ENCODE measurements at regions not wholly inside any gene's neighbourhood (a gene's known extent, or its start where the extent isn't known, plus 50 kb on each side); places are given as distances from the start of the nearest gene placed in this dataset.

GRCh38 chr2:538646-539045 lies 138.6 kb downstream of the TMEM18 start:
- peaks cover 45% of the 10 kb centered on the region for H3K27me3 Mint-ChIP-seq
- peaks cover 8% of the 10 kb centered on the region for H3K9me3 ChIP-seq (ENCODE audit: control insufficient read depth, low read length, poor library complexity, severe bottlenecking)
- H3K36me3 Mint-ChIP-seq (ENCODE audit: low read depth), result peaks cover 2% of the 10 kb centered on the region
- no peak overlapping the region for H3K4me3 Mint-ChIP-seq
- no peak overlapping the region for H3K27ac Mint-ChIP-seq
- ATAC-seq (no peak), DNase-seq (no peak)
- H3K4me1 Mint-ChIP-seq, result peaks cover 3% of the 10 kb centered on the region

- peaks cover 8% of the 10 kb centered on the region for H3K9me3 ChIP-seq (ENCODE audit: control insufficient read depth, low read length, poor library complexity, severe bottlenecking)
- DNase-seq, result no peak
- H3K27me3 Mint-ChIP-seq, result peaks cover 40% of the 10 kb centered on the region
- H3K4me1 Mint-ChIP-seq, result no peaks in the 10 kb centered on the region
- no peak overlapping the region for H3K4me3 Mint-ChIP-seq
- no peak overlapping the region for H3K27ac Mint-ChIP-seq
- no peak for ATAC-seq
- peaks cover 2% of the 10 kb centered on the region for H3K36me3 Mint-ChIP-seq (ENCODE audit: low read depth)
Observed at GRCh38 chr2:535222-535621, 142.0 kb downstream of the TMEM18 start.

- DNase-seq (no peak), ATAC-seq (no peak)
- H3K9me3 ChIP-seq (ENCODE audit: control insufficient read depth, low read length, poor library complexity, severe bottlenecking), result peaks cover 3% of the 10 kb centered on the region
- peaks cover 19% of the 10 kb centered on the region for H3K27me3 Mint-ChIP-seq
- no peaks in the 10 kb centered on the region for H3K4me1 Mint-ChIP-seq
- peaks cover 2% of the 10 kb centered on the region for H3K36me3 Mint-ChIP-seq (ENCODE audit: low read depth)
- H3K27ac Mint-ChIP-seq, result no peak overlapping the region
- H3K4me3 Mint-ChIP-seq, result no peak overlapping the region
Observed at GRCh38 chr2:529852-530251, 147.4 kb downstream of the TMEM18 start.

- Mint-ChIP-seq H3K27ac (no peak overlapping the region), H3K4me1 (no peaks in the 10 kb centered on the region), H3K27me3 (peaks cover 19% of the 10 kb centered on the region), H3K36me3 (ENCODE audit: low read depth) (peaks cover 2% of the 10 kb centered on the region), H3K4me3 (no peak overlapping the region)
- no peak for DNase-seq
- peak; percentile 59 for ATAC-seq
- peaks cover 3% of the 10 kb centered on the region for H3K9me3 ChIP-seq (ENCODE audit: control insufficient read depth, low read length, poor library complexity, severe bottlenecking)
Observed at GRCh38 chr2:529424-529823, 147.8 kb downstream of the TMEM18 start.

- Mint-ChIP-seq H3K36me3 (ENCODE audit: low read depth) (peaks cover 5% of the 10 kb centered on the region), H3K27me3 (peaks cover 22% of the 10 kb centered on the region), H3K4me3 (no peak overlapping the region), H3K27ac (no peak overlapping the region), H3K4me1 (no peaks in the 10 kb centered on the region)
- peaks cover 1% of the 10 kb centered on the region for H3K9me3 ChIP-seq (ENCODE audit: control insufficient read depth, low read length, poor library complexity, severe bottlenecking)
- no peak for ATAC-seq
- DNase-seq, result no peak
Observed at GRCh38 chr2:527581-527980, 149.6 kb downstream of the TMEM18 start.

GRCh38 chr2:526918-527317 lies 150.3 kb downstream of the TMEM18 start:
- DNase-seq, result no peak
- Mint-ChIP-seq H3K4me1 (no peaks in the 10 kb centered on the region), H3K36me3 (ENCODE audit: low read depth) (peaks cover 5% of the 10 kb centered on the region), H3K27ac (no peak overlapping the region), H3K4me3 (no peak overlapping the region), H3K27me3 (peaks cover 23% of the 10 kb centered on the region)
- no peaks in the 10 kb centered on the region for H3K9me3 ChIP-seq (ENCODE audit: control insufficient read depth, low read length, poor library complexity, severe bottlenecking)
- no peak for ATAC-seq

GRCh38 chr2:525611-526010 lies 151.6 kb downstream of the TMEM18 start:
- H3K36me3 Mint-ChIP-seq (ENCODE audit: low read depth), result peaks cover 5% of the 10 kb centered on the region
- H3K4me1 Mint-ChIP-seq, result no peaks in the 10 kb centered on the region
- no peak overlapping the region for H3K27ac Mint-ChIP-seq
- H3K9me3 ChIP-seq (ENCODE audit: control insufficient read depth, low read length, poor library complexity, severe bottlenecking), result no peaks in the 10 kb centered on the region
- DNase-seq (no peak), ATAC-seq (no peak)
- H3K27me3 Mint-ChIP-seq, result peaks cover 27% of the 10 kb centered on the region
- no peak overlapping the region for H3K4me3 Mint-ChIP-seq

GRCh38 chr2:525021-525420 lies 152.2 kb downstream of the TMEM18 start:
- H3K36me3 Mint-ChIP-seq (ENCODE audit: low read depth), result peaks cover 5% of the 10 kb centered on the region
- no peaks in the 10 kb centered on the region for H3K9me3 ChIP-seq (ENCODE audit: control insufficient read depth, low read length, poor library complexity, severe bottlenecking)
- no peak for ATAC-seq
- H3K4me1 Mint-ChIP-seq, result no peaks in the 10 kb centered on the region
- no peak overlapping the region for H3K4me3 Mint-ChIP-seq
- H3K27me3 Mint-ChIP-seq, result peaks cover 33% of the 10 kb centered on the region
- DNase-seq, result no peak
- no peak overlapping the region for H3K27ac Mint-ChIP-seq

GRCh38 chr2:524442-524841 lies 152.8 kb downstream of the TMEM18 start:
- H3K9me3 ChIP-seq (ENCODE audit: control insufficient read depth, low read length, poor library complexity, severe bottlenecking), result no peaks in the 10 kb centered on the region
- H3K27me3 Mint-ChIP-seq, result peaks cover 33% of the 10 kb centered on the region
- ATAC-seq (no peak), DNase-seq (no peak)
- H3K4me3 Mint-ChIP-seq, result no peak overlapping the region
- no peak overlapping the region for H3K27ac Mint-ChIP-seq
- no peaks in the 10 kb centered on the region for H3K4me1 Mint-ChIP-seq
- peaks cover 3% of the 10 kb centered on the region for H3K36me3 Mint-ChIP-seq (ENCODE audit: low read depth)

GRCh38 chr2:523698-524270 lies 153.4 kb downstream of the TMEM18 start:
- peaks cover 33% of the 10 kb centered on the region for H3K27me3 Mint-ChIP-seq
- no peak overlapping the region for H3K4me3 Mint-ChIP-seq
- no peaks in the 10 kb centered on the region for H3K9me3 ChIP-seq (ENCODE audit: control insufficient read depth, low read length, poor library complexity, severe bottlenecking)
- peaks cover 3% of the 10 kb centered on the region for H3K36me3 Mint-ChIP-seq (ENCODE audit: low read depth)
- DNase-seq, result no peak
- no peaks in the 10 kb centered on the region for H3K4me1 Mint-ChIP-seq
- no peak overlapping the region for H3K27ac Mint-ChIP-seq
- no peak for ATAC-seq

- Mint-ChIP-seq H3K4me1 (no peaks in the 10 kb centered on the region), H3K27me3 (peaks cover 39% of the 10 kb centered on the region), H3K36me3 (ENCODE audit: low read depth) (peaks cover 3% of the 10 kb centered on the region), H3K4me3 (no peak overlapping the region), H3K27ac (no peak overlapping the region)
- H3K9me3 ChIP-seq (ENCODE audit: control insufficient read depth, low read length, poor library complexity, severe bottlenecking), result no peaks in the 10 kb centered on the region
- ATAC-seq, result no peak
- no peak for DNase-seq
Observed at GRCh38 chr2:522776-523175, 154.4 kb downstream of the TMEM18 start.

- DNase-seq (no peak), ATAC-seq (no peak)
- H3K27me3 Mint-ChIP-seq, result peaks cover 39% of the 10 kb centered on the region
- no peaks in the 10 kb centered on the region for H3K9me3 ChIP-seq (ENCODE audit: control insufficient read depth, low read length, poor library complexity, severe bottlenecking)
- H3K4me1 Mint-ChIP-seq, result no peaks in the 10 kb centered on the region
- H3K27ac Mint-ChIP-seq, result no peak overlapping the region
- peaks cover 3% of the 10 kb centered on the region for H3K36me3 Mint-ChIP-seq (ENCODE audit: low read depth)
- no peak overlapping the region for H3K4me3 Mint-ChIP-seq
Observed at GRCh38 chr2:521853-522530, 155.2 kb downstream of the TMEM18 start.

- peaks cover 39% of the 10 kb centered on the region for H3K27me3 Mint-ChIP-seq
- ATAC-seq (no peak), DNase-seq (no peak)
- H3K9me3 ChIP-seq (ENCODE audit: control insufficient read depth, low read length, poor library complexity, severe bottlenecking), result no peaks in the 10 kb centered on the region
- no peak overlapping the region for H3K27ac Mint-ChIP-seq
- H3K4me1 Mint-ChIP-seq, result no peaks in the 10 kb centered on the region
- no peak overlapping the region for H3K4me3 Mint-ChIP-seq
- peaks cover 3% of the 10 kb centered on the region for H3K36me3 Mint-ChIP-seq (ENCODE audit: low read depth)
Observed at GRCh38 chr2:520663-521340, 156.4 kb downstream of the TMEM18 start.

GRCh38 chr2:516944-517343 lies 160.3 kb downstream of the TMEM18 start:
- no peak overlapping the region for H3K4me3 Mint-ChIP-seq
- no peaks in the 10 kb centered on the region for H3K4me1 Mint-ChIP-seq
- no peaks in the 10 kb centered on the region for H3K9me3 ChIP-seq (ENCODE audit: control insufficient read depth, low read length, poor library complexity, severe bottlenecking)
- H3K27ac Mint-ChIP-seq, result no peak overlapping the region
- no peak for DNase-seq
- peaks cover 36% of the 10 kb centered on the region for H3K27me3 Mint-ChIP-seq
- no peaks in the 10 kb centered on the region for H3K36me3 Mint-ChIP-seq (ENCODE audit: low read depth)
- no peak for ATAC-seq

Data from T-helper 17 cell (primary cell).